Nephron (organoid): ENCODE measurements at regions not wholly inside any gene's neighbourhood (a gene's known extent, or its start where the extent isn't known, plus 50 kb on each side); places are given as distances from the start of the nearest gene placed in this dataset.

Source experiments
- H3K27ac Mint-ChIP-seq, 3 experiments: 2 replicates each; pipeline ENCODE4 v1.8.0; 2020; ENCODE audit warnings: mixed read lengths in 3 of 3, mild to moderate bottlenecking in 2 of 3, moderate library complexity in 1 of 3
- H3K27me3 Mint-ChIP-seq: 2 replicates; pipeline ENCODE4 v1.8.0; 2021; ENCODE audit warnings: low read depth, mild to moderate bottlenecking, moderate library complexity, mixed read lengths
- H3K36me3 Mint-ChIP-seq: 2 replicates; pipeline ENCODE4 v1.8.0; 2020; ENCODE audit warnings: low read depth, mixed read lengths
- H3K4me1 Mint-ChIP-seq: 2 replicates; pipeline ENCODE4 v1.8.0; 2020; ENCODE audit warnings: mixed read lengths
- H3K4me3 Mint-ChIP-seq, 3 experiments: 2 replicates each; pipeline ENCODE4 v1.8.0; 2020; ENCODE audit warnings: mild to moderate bottlenecking in 3 of 3, mixed read lengths in 3 of 3, moderate library complexity in 2 of 3
- H3K9me3 Mint-ChIP-seq: 2 replicates; pipeline ENCODE4 v1.8.0; 2020; ENCODE audit warnings: mixed read lengths
- TF ChIP-seq, protein P1 (sequence below), 3 experiments: fragments of 200-600 bp; sonication (generic); IDR thresholded peaks; one replicate each; pipeline ENCODE4 v1.5.0; 2021; ENCODE audit warnings: antibody characterized with exemption in 3 of 3; ENCODE audit not compliant: unreplicated experiment in 3 of 3

DNA sequence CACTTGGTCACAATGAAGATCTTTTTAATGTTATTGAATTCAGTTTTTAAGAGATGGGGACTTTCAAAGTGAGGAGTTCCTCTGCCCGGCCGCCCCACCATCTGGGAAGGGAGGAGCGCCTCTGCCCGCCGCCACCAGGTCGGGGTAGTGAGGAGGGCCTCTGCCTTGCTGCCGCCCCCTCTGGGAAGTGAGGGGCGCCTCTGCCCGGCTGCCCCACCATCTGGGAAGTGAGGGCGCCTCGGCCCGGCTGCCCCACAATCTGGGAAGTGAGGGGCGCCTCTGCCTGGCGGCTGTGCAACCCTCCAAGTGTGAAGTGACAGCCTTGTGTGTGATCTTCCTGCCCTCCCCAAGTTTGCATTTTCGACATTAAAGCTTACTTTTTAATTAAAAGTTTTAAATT, 899.3 kb downstream of the TRIB2 start:
- Mint-ChIP-seq H3K36me3 (no peaks in the 10 kb centered on the region), H3K27ac (no peak overlapping the region), H3K9me3 (peaks cover 11% of the 10 kb centered on the region), H3K4me3 (no peak overlapping the region), H3K27me3 (no peaks in the 10 kb centered on the region), H3K4me1 (no peaks in the 10 kb centered on the region)
- TF ChIP-seq, protein P1, sequence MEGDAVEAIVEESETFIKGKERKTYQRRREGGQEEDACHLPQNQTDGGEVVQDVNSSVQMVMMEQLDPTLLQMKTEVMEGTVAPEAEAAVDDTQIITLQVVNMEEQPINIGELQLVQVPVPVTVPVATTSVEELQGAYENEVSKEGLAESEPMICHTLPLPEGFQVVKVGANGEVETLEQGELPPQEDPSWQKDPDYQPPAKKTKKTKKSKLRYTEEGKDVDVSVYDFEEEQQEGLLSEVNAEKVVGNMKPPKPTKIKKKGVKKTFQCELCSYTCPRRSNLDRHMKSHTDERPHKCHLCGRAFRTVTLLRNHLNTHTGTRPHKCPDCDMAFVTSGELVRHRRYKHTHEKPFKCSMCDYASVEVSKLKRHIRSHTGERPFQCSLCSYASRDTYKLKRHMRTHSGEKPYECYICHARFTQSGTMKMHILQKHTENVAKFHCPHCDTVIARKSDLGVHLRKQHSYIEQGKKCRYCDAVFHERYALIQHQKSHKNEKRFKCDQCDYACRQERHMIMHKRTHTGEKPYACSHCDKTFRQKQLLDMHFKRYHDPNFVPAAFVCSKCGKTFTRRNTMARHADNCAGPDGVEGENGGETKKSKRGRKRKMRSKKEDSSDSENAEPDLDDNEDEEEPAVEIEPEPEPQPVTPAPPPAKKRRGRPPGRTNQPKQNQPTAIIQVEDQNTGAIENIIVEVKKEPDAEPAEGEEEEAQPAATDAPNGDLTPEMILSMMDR (IDR thresholded peaks at IDR 0.05; ENCODE audit: unreplicated experiment in 3 of 3): no peak

DNA sequence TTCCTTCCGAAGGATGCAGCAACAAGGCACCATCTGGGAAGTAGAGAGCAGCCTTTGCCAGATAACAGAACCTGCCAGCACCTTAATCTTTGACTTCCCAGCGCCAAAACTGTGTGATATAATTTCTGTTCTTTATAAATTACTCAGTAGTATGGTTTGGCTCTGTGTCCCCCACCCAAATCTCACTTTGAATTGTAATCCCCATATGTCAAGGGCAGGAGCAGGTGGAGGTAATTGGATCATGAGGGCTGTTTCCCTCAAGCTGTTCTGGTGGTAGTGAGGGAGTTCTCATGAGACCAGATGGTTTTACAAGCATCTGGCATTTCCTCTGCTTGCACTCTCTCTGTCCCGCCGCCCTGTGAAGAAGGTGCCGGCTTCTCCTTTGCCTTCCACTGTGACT, 899.9 kb downstream of the TRIB2 start:
- Mint-ChIP-seq H3K27ac (no peak overlapping the region), H3K4me1 (no peaks in the 10 kb centered on the region), H3K27me3 (no peaks in the 10 kb centered on the region), H3K36me3 (no peaks in the 10 kb centered on the region), H3K4me3 (no peak overlapping the region), H3K9me3 (peaks cover 11% of the 10 kb centered on the region)
- TF ChIP-seq, protein P1 (IDR thresholded peaks at IDR 0.05; ENCODE audit: unreplicated experiment in 3 of 3): no peak

DNA sequence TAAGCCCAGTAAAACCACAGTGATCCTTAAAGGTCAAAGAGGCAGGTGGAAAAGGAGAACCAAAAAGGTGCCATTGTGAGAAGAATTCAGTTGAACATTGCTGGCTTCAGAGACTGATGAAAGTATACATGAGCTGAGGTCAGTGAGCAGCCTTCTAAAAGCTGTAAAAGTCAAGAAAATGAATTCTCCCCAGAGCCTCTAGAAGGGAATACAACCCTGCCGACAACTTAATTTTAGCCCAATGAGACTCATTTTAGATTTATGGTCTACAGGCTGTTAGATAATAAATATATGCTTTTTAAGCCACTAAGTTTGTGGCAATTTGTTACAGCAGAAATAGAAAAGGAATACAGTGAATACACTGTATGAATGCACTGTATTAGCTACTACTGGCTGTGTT, 911.4 kb downstream of the TRIB2 start:
- Mint-ChIP-seq H3K27ac (no peak overlapping the region), H3K27me3 (no peaks in the 10 kb centered on the region), H3K4me1 (no peaks in the 10 kb centered on the region), H3K9me3 (no peaks in the 10 kb centered on the region), H3K4me3 (no peak overlapping the region), H3K36me3 (no peaks in the 10 kb centered on the region)
- TF ChIP-seq, protein P1 (IDR thresholded peaks at IDR 0.05; ENCODE audit: unreplicated experiment in 3 of 3): no peak

DNA sequence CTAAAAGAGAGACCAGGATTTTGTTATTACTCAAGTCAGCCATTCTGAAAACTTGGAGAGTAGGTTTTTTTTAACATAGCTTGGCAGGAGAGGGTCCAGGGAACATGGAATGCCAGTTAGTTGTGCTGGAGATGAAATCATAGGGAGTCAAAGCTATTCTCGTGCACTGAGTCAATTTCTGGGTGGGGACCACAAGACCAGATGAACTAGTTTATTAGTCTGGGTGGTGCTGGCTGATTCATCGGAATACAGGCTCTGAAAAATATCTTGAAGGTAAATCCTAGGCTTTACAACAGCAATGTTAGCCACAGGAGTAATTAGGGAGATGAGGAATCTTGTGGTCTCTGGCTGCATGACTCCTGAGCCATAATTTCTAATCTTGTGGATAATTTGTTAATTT, 921.4 kb downstream of the TRIB2 start:
- no peaks in the 10 kb centered on the region for H3K4me1 Mint-ChIP-seq
- H3K36me3 Mint-ChIP-seq: no peaks in the 10 kb centered on the region
- TF ChIP-seq, protein P1 (IDR thresholded peaks at IDR 0.05; ENCODE audit: unreplicated experiment in 3 of 3): no peak
- H3K27me3 Mint-ChIP-seq: no peaks in the 10 kb centered on the region
- H3K9me3 Mint-ChIP-seq: peaks cover 12% of the 10 kb centered on the region
- no peak overlapping the region for H3K4me3 Mint-ChIP-seq
- no peak overlapping the region for H3K27ac Mint-ChIP-seq

DNA sequence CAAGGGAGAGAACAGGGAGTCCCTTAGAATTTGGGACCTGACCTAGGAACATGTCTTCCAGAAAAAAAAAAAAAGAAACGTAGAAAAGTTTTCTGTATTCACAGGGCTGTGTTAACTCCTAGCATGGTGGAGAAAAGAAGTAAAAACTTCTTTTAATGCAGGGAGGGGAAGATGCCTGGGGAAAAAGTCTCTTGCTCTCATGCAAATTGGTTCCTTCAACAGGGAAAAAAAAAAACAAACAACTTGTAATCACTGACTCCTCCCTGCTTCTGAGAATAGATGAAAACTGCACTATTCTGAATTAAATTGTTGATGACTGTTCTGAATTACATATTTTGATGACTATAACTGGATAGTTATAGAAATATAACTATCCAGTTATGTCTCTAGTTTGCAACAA, 933.2 kb downstream of the TRIB2 start:
- TF ChIP-seq, protein P1 (IDR thresholded peaks at IDR 0.05; ENCODE audit: unreplicated experiment in 3 of 3): no peak
- H3K27ac Mint-ChIP-seq: no peak overlapping the region
- H3K27me3 Mint-ChIP-seq: no peaks in the 10 kb centered on the region
- no peaks in the 10 kb centered on the region for H3K36me3 Mint-ChIP-seq
- no peaks in the 10 kb centered on the region for H3K4me1 Mint-ChIP-seq
- H3K9me3 Mint-ChIP-seq: peaks cover 15% of the 10 kb centered on the region
- no peak overlapping the region for H3K4me3 Mint-ChIP-seq

DNA sequence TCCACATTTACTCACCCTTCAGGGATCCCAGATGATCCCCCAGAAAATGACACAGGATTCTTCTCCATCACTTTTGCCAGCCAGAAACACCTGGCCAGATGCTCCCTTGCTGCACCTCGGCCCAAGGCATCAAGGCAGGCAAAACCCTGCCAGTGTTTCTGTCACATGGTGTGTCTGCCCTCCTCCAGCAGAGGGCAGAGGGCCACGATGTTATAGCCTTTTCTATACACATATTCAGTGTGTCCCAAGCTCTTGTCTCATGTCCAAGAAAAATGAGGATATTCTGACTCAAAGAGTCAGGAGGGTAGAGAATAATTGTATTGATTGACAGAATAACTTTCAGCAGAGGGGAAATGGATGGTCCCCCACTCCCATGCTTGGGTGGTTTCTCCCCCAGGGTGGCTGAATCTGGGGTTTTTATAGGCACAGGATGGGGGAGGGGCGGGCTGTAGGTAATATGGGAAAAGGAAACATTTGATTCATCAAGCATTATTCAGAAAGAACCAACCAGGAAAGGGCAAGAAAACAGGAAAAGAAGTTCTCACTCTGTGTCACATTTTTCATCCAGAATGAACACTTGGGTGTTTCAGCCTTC, 933.9 kb downstream of the TRIB2 start:
- H3K4me3 Mint-ChIP-seq: no peak overlapping the region
- H3K9me3 Mint-ChIP-seq: peaks cover 15% of the 10 kb centered on the region
- no peaks in the 10 kb centered on the region for H3K4me1 Mint-ChIP-seq
- H3K27ac Mint-ChIP-seq: no peak overlapping the region
- H3K27me3 Mint-ChIP-seq: no peaks in the 10 kb centered on the region
- TF ChIP-seq, protein P1 (IDR thresholded peaks at IDR 0.05; ENCODE audit: unreplicated experiment in 3 of 3): no peak
- no peaks in the 10 kb centered on the region for H3K36me3 Mint-ChIP-seq
